Dermis blood vessel endothelial cell (primary cell): ENCODE measurements at regions not wholly inside any gene's neighbourhood (a gene's known extent, or its start where the extent isn't known, plus 50 kb on each side); places are given as distances from the start of the nearest gene placed in this dataset.
"Not testable (repeated sequence)": the region's sequence is repeated elsewhere in the genome, so short reads cannot be mapped to it uniquely, and the experiment has no call there.

Source experiments
- DNase-seq: peaks from one replicate; pipeline ENCODE4 v3.0.0; 2010

DNA sequence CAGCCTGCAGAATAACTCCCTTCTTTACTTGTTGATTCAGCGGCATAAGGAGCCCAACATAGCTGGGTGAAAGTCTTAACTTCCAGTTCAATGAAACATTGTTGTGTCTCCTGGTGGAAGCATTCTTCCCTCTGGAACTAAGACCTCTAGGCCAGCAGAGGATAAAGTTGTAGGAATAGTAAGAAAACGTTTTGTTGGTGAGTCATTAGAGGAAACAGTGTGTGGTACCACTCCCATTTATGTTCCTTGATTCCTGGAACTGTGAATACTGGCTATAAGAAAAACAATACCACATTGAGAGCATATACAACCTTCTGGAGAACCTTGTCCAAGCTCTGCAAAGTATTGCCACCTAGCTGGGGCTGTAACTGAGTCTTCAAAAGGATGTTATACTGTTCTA lies 737.4 kb upstream of the ZP4 start:
- DNase-seq, result no peak

DNA sequence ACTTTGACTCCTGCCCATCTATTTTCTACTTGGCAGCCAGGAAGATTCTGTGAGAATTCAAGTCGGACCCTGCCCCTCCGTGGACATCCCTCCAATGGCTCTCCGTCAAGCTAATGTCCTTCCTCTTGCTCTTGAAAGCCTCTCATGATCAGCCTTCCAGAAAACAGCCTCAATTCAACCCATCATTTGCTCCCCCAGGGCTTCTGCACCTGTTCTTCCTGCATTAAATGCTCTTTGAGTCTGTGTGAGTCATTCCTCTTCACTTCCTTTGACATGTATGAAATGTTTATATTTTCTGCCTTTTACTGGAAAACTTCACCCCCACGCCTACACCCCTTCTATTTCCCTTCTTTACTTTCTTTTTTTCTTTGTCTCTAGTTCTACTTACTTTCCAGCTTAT lies 734.1 kb upstream of the ZP4 start:
- DNase-seq, result no peak

DNA sequence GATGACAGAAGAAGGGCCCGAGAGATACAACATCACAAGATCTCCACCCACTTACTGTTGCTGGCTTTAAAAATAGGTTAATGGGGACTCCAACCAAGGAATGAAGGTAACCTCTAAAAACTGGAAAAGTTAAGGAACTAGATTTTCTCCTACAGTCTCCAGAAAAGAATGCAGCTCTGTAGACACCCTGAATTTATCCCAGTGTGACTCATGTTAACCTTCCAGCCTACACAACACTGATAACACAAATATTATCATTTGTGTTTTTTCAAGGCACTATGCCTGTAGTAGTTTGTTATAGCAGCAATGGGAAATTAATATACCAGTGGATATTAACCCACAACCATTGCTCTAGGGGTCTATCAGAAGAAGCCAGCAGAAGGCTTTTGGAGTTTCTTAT lies 730.7 kb upstream of the ZP4 start:
- no peak for DNase-seq

DNA sequence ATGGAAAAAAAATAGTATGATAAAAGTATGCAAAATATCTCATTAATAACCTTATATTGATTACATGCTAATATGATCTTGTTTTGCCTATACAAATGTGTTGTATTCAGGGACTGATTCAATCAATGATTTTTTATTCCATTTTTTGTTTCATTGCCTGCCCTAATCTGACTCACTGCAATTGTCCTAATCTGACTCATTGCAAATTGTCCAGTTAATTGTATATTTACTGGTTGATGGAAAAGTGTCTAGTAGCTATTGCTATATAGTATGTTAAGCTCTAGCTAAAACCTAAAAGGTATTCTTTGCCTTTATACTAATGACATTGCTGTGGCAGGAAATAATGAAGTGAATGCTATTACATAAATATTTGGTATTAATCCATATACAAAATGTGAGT lies 728.9 kb upstream of the ZP4 start:
- no peak for DNase-seq

DNA sequence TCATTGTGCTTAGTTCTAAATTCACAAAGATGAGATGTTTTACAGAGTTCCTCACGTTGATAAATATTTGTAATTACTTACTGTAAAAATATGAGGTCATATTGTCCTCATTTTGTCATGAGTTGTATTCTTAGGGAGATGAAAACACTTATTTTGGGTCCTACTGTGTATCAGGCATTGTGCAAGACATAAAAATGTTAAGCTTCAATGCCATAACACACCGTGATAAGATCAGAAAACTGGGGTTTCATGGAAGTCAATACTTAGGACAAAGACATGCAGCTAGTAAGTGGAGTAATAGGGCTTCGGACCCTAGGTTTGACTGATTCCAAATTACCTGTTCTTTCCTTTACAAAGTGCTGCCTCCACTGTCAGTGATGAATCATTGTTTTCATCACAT lies 720.7 kb upstream of the ZP4 start:
- no peak for DNase-seq

DNA sequence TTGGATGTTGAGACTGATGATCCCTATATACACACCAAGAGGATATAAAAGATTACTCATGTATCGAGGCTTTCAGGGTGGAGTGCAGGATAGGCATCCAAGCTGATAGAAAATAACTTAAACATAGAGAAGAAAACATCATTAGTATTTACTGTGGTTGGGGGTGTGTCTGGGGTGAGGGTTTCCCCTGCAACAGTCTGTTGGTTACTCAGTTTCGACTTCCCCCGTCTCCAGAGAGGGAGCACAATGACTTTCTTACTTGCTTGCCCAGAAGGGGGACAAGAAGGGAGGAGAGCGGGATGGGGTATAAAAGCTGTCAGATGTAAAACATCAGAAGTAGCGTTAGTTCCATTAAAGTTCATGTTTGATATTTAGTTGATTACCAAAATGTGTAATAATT lies 717.4 kb upstream of the ZP4 start:
- DNase-seq, result no peak

DNA sequence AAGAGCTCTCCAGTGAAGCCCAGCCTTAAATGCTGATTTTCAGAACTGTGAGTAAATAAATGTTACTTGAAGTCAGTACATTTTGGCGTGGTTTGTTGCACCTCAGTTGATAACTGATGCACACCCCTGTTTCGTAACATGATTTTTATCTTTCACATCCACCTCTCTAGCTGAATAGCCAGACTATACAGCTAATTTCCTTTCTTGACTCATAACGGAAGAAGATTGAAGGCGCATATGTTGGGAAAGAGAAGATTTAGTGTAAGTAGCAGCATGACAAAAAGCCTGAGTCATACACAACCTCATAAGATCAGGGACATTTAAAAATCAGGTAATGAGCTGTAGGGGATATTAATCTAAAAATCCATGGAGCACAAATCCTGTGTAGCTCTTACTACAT lies 716.2 kb upstream of the ZP4 start:
- no peak for DNase-seq

DNA sequence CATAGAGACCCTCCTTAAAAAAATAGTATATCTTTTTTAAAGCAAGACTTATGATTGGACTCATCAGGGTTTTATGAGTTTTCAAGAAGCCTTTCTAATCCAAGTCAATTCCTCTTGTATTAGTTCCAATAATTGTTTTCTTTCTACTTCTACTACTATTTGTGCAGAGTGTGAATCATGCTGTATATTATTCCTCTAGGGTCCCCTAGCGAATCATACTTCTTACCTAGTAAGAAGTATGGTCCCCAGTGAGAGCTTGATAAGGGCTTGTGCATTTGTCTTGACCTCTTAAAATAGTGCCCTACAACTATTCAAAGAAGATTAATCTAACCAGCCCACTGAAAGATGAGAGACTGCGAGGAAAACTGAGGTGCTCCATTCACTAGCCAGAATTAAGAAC lies 715.7 kb upstream of the ZP4 start:
- no peak for DNase-seq

DNA sequence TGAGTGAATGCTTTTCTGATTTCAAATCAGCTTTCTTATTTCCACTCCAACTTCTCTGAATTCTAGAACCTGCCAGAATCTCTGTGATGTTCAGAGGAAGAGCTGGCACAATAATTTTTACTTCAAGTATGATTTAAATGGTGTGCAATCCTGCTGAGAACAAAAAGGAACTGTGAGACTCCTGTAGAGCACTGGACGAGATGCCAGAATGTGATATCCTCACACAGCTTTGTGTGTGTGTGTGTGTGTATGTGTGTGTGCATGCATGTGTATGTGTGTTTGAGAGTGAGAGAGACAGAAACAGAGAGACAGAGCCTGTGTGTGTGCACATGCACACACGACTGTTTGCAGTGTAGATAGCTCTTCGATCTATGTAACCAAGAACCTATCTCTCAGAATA lies 713.6 kb upstream of the ZP4 start:
- no peak for DNase-seq

DNA sequence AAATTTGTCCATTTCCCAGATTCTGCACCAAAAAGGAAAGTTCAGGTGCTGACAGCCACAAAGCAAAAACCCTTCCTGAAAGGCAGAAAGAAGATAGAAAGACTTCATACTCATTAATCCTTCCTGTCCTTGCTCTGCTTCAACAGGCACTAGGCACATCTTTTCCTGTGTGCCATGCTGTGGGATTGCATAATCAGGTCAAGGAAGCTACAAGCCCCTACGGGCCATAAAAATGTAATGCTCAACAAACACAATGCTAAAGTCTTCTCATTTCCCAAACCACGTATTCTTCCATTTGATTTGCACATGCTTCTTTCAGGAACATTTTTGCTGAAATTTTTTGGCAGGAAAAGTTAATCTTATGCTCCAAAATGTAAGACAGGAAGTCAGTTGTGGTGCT lies 710.9 kb upstream of the ZP4 start:
- not testable (repeated sequence) for DNase-seq

DNA sequence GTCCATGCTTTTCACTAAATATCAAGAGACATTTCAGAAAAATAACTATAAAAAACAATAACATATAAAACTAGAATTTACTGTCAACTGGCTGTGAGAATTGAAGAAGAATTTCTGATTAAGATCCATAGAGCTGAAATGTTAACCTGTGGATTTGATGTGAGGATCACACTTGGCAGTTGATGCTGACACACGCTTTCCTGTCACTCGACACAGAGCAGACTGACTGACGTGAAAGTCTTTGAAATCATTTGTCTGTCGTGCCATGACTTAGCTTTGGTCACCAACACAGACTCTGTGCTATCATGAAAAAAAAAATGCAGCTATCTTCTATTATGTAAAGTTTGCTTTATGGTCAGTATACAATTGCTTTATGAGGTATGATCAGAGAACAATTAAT lies 706.0 kb upstream of the ZP4 start:
- no peak for DNase-seq

DNA sequence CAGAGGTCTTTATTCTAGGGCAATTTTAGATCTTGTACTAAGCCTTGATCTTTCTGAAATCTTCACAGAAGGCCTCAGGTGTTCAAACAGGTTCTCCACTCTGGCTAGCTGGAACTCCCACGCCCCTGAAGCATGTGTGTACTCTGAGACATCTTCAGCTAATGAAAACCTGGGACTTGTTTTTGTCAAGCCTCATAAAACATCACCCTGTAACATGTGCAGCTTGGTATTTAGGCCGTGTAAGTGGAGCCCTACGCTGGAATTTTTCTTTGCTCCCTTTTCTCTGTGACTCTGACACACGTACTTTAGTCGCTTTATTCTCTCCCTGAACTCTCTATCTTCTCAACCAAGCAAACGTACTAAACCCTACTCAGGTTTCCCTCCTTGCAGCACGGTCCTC lies 701.9 kb upstream of the ZP4 start:
- no peak for DNase-seq

DNA sequence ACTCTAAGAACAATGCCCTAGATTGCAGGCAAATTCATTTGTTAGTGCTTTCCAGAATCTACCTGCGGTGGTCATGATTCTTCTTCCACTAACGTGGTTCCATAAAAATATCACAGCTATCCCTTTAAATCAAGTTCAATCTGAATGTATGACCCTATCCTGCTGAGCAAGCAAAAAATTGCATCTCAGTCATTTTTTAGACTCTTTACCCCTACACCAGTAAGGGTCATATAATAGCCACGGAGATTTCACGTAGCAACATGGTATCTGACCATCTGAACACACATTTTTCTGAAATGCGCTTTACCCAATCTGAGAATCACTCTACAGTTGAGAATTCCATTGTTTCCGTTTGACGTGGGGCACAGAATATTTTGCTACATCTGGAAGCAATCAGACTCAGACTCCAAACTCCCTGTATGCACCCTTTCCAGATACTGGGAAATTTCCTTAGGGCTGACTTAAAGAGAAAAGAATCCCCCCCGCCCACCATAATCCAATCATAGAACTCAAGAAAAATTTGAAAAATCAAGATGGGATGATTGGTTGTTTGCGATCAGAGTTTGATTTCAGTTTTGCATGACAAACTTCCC lies 699.2 kb upstream of the ZP4 start:
- no peak for DNase-seq

DNA sequence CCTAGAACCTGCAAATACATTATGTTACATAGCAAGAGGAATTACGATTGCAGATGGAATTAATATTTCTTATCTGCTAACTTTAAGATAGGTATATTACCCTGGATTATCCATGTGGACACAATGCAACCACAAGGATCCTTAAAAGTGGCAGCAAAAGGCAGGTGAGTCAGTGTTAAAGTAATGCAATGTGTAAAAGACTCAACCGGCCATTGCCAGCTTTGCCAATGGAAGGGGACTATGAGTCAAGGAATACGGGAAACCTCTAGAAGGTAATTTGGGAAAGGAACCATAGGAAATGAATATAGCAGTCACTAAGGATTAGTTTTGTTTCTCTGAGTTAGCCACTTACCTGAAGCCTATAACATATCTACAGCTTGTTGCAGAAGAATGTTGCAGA lies 692.1 kb upstream of the ZP4 start:
- no peak for DNase-seq

DNA sequence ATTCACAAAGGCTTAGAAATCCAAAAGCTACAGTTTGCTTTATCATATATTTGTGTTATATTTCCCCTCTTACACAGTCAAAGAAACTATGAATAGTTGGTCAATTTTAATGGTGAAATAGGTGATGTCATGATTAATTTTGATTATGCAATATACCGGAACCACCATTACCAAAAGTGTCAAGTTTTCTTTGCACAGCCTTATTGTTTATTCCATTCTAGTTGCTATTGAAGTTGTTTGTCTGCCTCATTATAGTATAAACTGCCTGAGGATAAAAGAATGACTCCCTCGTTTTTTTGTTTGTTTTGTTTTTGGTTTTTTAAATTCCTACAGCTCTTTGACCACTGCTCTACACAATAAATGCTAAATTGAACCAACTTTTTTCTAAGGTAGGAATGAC lies 690.6 kb upstream of the ZP4 start:
- no peak for DNase-seq

DNA sequence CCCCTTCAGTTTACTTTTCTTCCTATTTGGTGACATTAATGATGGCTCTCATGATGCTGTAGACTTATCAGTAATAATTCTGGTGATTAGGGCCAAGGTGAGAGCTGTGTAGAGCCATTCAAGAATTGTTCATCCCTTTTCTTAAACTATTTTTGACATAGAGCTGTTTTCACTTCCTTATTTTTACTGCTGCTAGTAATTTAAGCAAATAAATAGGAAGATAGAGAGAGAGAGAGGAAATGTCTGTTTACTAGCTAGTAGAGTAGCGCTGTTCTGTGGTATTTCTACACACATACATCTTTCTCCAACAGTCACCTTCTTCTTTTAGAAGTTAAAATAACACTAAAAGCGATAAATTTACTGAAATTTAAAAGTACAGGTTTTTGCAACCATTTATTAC lies 678.0 kb upstream of the ZP4 start:
- DNase-seq, result no peak

DNA sequence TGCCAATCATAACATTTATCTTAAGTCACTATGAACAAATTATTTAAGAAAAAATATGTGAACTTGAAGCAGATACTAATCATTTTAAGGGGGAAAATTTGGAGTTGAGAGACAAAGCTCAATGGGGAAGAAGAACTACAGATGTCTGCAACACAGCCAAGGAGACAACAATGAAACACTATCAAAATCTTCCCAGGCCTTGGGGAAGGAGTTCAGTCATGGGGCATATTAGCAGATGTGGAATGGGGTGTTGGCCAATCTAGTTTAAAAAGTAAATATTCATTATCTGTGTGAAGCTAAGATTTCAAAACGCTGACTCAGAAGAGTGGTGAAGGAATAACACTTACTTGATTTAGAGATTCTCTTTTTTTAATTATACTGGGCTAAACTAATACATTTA lies 671.6 kb upstream of the ZP4 start:
- no peak for DNase-seq

DNA sequence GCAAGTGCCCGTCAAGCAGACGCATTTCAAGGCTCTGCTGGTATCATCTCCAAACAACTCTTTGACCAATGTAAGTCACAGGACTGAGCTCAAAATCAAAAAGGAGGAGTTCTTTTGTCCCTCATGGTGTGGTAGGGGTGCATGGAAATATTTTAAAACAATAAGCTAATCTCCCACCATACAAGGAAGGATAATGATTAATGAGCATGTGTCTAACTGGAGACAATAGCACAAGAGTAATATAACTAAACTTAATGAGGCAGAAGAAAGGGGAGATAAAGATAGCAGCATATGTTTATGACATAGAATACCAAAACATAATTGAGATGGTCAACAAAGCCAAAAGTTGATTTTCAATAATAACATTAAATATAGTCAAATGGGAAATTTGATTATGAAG lies 668.0 kb upstream of the ZP4 start:
- DNase-seq, result no peak

DNA sequence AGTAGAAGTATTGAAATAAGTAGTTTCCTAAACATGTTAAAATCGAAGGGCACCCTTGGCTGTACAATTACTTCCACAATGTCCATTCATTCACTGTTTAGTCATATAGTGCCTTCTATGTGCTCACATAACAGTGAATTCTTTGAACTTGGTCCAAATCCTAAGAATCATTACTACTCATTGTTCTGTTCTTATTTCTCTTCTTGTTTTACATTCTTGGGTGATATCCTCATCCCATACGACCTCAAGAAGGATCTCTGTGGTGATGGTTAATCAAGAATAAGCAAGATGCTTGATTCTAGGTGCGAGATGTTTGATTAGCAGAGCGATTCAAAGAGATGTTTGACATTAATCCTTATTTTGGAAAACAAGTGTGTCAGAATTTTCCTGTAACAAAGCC lies 667.4 kb upstream of the ZP4 start:
- no peak for DNase-seq

DNA sequence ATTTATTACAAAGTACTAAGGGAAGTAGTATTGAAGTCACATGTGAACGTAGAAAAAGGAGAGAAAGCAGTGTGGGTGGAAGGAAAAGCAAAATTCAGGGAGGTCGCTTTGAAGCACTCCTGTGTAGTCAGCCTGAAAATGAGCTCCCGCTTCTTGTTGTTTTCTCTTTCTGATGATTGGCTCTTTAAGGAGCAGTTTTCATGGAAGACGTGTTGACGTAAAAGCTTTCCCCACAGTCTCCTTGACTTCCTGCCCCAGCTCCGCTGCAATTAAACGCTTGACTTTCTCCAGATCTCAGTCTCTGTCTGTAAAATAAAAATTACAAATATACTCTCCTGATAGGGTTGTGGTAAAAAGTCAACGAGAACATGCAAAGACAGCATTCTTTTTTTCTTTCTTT lies 661.5 kb upstream of the ZP4 start:
- no peak for DNase-seq

DNA sequence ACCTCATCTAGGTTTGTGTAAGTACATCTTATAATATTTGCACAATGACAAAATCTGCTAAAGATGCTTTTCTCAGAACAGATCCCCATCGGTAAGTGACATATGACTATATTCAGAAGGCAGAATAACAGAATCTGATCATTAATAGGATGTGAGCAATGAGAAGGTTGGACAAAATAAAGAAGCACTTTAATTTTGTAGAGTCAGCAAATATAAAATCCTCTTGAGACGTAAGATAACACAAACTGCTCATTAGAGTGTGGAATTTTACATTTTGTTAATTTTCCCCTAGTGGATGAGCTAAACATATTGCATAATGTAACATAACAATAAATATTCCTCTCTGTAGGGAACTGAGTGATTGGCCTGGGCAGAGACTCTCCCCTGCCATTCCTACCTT lies 658.4 kb upstream of the ZP4 start:
- DNase-seq, result no peak

DNA sequence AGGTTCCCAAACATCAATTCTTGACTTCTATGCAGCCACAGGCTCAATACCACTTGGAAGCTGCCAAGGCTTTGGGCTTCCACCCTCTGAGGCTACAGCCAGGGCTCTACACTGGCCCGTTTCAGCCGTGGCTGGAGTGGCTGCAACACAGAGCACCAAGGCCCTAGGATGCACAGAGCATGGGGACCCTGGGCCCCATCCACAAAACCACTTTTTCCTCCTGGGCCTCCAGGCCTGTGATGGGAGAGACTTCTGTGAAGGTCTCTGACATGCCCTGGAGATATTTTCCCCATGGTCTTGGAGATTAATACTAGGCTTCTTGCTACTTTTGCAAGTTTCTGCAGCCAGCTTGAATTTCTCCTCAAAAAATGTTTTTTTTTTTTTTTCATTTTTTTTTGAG lies 655.4 kb upstream of the ZP4 start:
- no peak for DNase-seq

DNA sequence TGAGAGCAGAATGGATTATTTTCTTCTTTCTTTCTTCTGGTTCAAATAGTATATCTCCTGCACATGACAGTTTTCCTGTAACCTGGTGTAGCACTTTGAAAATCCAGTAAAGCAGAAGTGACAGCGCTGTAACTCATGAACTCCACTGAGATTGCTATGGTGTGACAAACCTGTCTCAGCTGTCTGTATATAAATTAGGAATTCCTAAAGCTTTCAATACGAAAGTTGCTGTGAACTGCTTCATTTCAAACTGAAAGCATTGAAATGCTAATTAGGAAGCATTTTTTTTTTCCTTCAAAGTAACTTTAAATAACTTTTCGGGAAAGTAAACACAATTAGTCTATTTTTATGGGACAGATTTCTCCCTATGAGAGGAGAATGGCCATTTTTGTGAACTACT lies 646.9 kb upstream of the ZP4 start:
- DNase-seq, result no peak

DNA sequence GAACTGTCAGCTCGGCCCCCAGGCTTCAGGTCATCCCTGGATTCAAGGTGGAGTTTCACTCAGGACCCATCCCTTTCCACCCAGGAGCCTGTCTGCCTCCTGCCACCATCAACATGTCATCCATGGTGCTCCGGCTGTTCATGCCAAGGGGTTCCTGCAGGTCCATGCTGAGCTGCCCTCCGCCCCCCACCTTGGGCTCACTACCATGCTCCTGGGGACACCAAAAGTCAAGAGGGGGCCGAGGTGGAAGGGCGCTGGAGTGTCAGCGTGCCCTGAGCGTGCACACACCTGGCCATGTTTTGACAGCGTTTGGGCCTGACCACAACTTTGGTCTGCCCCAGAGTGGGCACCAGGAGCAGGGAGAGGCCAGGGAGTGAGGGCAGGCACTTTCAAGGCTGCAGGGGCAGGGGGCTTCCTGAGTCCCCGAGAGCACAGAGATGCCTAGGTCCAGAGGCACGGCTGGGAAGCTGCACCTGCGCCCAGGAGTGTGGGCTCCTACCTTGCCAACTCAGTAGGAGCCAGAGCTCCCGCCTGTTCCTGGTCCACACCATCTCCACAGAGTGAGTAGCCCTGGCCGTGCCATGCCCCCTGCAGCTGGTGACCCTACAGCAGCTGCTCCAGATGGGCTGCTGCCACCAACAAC lies 639.6 kb upstream of the ZP4 start:
- DNase-seq, result no peak

DNA sequence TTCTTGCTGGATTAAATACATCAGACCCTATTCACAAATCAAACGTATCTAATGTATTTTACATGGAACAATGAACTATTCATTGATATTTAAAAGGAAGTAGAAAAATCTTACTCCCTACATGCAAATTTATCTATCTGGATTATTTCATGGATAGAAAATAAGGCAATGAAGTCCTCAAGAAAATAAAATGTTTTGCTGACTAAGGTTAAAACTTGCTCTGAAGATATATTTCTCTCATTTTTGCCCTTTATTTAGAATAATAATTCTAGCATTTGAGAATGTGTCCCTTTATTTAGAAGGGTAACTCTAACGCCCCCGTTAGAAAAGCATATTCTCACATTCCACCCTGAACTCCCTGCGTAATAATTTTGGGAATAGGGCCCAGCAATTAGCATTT lies 627.0 kb upstream of the ZP4 start:
- no peak for DNase-seq
